Peyer's patch (tissue), 4 donors: ENCODE measurements at regions not wholly inside any gene's neighbourhood (a gene's known extent, or its start where the extent isn't known, plus 50 kb on each side); places are given as distances from the start of the nearest gene placed in this dataset.

Experiments used
- DNase-seq, 3 donors: peaks; one replicate each; pipeline ENCODE4 v3.0.0-alpha.2; 2017 to 2019
- H3K27ac ChIP-seq, 4 donors: fragments of 200-600 bp; sonication (generic); one replicate each; pipeline ENCODE4 v1.5.1; 2016 to 2019
- H3K27me3 ChIP-seq, 2 donors: fragments of 200-600 bp; sonication (generic); one replicate each; pipeline ENCODE4 v1.5.1; 2019
- H3K36me3 ChIP-seq, 3 donors: fragments of 200-600 bp; sonication (generic); one replicate each; pipeline ENCODE4 v1.5.1; 2016 to 2019
- H3K4me1 ChIP-seq, 4 donors: fragments of 200-600 bp; sonication (generic); one replicate each; pipeline ENCODE4 v1.5.1; 2016 to 2019
- H3K4me3 ChIP-seq, 4 donors: fragments of 200-600 bp; sonication (generic); 1 replicate in 3 of 4; 2 replicates in 1 of 4; pipeline ENCODE4 v1.5.1; 2016 to 2019; ENCODE audit warnings: mild to moderate bottlenecking in 1 of 4
- H3K9me3 ChIP-seq, 4 donors: fragments of 200-600 bp; sonication (generic); one replicate each; pipeline ENCODE4 v1.5.1; 2016 to 2019; ENCODE audit warnings: mild to moderate bottlenecking in 1 of 4
- CTCF ChIP-seq, 6 experiments: fragments of 450-650 bp in 4 of 6; fragments of 200-600 bp in 2 of 6; sonication (generic) in 1 of 6; IDR thresholded peaks; one replicate each; pipeline ENCODE4 v1.5.1; 2017 to 2019; ENCODE audit warnings: antibody characterized with exemption in 6 of 6, mild to moderate bottlenecking in 3 of 6, moderate library complexity in 1 of 6
- POLR2A ChIP-seq, 2 donors: fragments of 450-650 bp; IDR thresholded peaks; one replicate each; pipeline ENCODE4 v1.5.1; 2017; ENCODE audit warnings: antibody characterized with exemption in 2 of 2, mild to moderate bottlenecking in 2 of 2, moderate library complexity in 2 of 2

- no peaks in the 10 kb centered on the region for H3K9me3 ChIP-seq
- TF ChIP-seq CTCF (IDR thresholded peaks at IDR 0.05) (no peak), POLR2A (IDR thresholded peaks at IDR 0.05) (no peak)
- H3K36me3 ChIP-seq, result no peaks in the 10 kb centered on the region
These were observed 654.3 kb upstream of the LCORL start for GRCh38 chr4:18675586-18676525.

GRCh38 chr4:18670034-18670433 is 648.5 kb upstream of the LCORL start:
- Histone ChIP-seq H3K4me1 (no peaks in the 10 kb centered on the region), H3K9me3 (no peaks in the 10 kb centered on the region), H3K36me3 (no peaks in the 10 kb centered on the region), H3K4me3 (no peak overlapping the region), H3K27ac (no peak overlapping the region), H3K27me3 (no peaks in the 10 kb centered on the region)
- no peak for TF ChIP-seq POLR2A (IDR thresholded peaks at IDR 0.05)
- no peak for TF ChIP-seq CTCF (IDR thresholded peaks at IDR 0.05)
- DNase-seq, result no peak

More at GRCh38 chr4:18675586-18676525, 654.3 kb upstream of the LCORL start:
- H3K4me1 ChIP-seq, result no peaks in the 10 kb centered on the region
- no peak overlapping the region for H3K27ac ChIP-seq
- DNase-seq, result no peak
- H3K27me3 ChIP-seq, result no peaks in the 10 kb centered on the region
- no peak overlapping the region for H3K4me3 ChIP-seq

GRCh38 chr4:18669390-18669789 is 647.8 kb upstream of the LCORL start:
- Histone ChIP-seq H3K4me3 (no peak overlapping the region), H3K27ac (no peak overlapping the region), H3K4me1 (no peaks in the 10 kb centered on the region), H3K9me3 (no peaks in the 10 kb centered on the region), H3K27me3 (no peaks in the 10 kb centered on the region), H3K36me3 (no peaks in the 10 kb centered on the region)
- TF ChIP-seq POLR2A (IDR thresholded peaks at IDR 0.05) (no peak), CTCF (IDR thresholded peaks at IDR 0.05) (no peak)
- DNase-seq, result no peak

GRCh38 chr4:18666322-18666721 is 644.8 kb upstream of the LCORL start:
- Histone ChIP-seq H3K4me1 (no peaks in the 10 kb centered on the region), H3K27ac (no peak overlapping the region), H3K4me3 (no peak overlapping the region), H3K27me3 (no peaks in the 10 kb centered on the region), H3K36me3 (no peaks in the 10 kb centered on the region), H3K9me3 (no peaks in the 10 kb centered on the region)
- DNase-seq, result no peak
- TF ChIP-seq CTCF (IDR thresholded peaks at IDR 0.05), result no peak
- TF ChIP-seq POLR2A (IDR thresholded peaks at IDR 0.05), result no peak

GRCh38 chr4:18664171-18664570 is 642.6 kb upstream of the LCORL start:
- no peak overlapping the region for H3K4me3 ChIP-seq
- H3K36me3 ChIP-seq, result no peaks in the 10 kb centered on the region
- no peak for DNase-seq
- H3K27ac ChIP-seq, result no peak overlapping the region
- H3K9me3 ChIP-seq, result no peaks in the 10 kb centered on the region
- no peaks in the 10 kb centered on the region for H3K27me3 ChIP-seq
- no peak for TF ChIP-seq CTCF (IDR thresholded peaks at IDR 0.05)
- TF ChIP-seq POLR2A (IDR thresholded peaks at IDR 0.05), result no peak
- H3K4me1 ChIP-seq, result no peaks in the 10 kb centered on the region
